ENCODE measurements at regions not wholly inside any gene's neighbourhood (a gene's known extent, or its start where the extent isn't known, plus 50 kb on each side); places are given as distances from the start of the nearest gene placed in this dataset.
"Not testable (repeated sequence)": the region's sequence is repeated elsewhere in the genome, so short reads cannot be mapped to it uniquely, and the experiment has no call there.

DNA sequence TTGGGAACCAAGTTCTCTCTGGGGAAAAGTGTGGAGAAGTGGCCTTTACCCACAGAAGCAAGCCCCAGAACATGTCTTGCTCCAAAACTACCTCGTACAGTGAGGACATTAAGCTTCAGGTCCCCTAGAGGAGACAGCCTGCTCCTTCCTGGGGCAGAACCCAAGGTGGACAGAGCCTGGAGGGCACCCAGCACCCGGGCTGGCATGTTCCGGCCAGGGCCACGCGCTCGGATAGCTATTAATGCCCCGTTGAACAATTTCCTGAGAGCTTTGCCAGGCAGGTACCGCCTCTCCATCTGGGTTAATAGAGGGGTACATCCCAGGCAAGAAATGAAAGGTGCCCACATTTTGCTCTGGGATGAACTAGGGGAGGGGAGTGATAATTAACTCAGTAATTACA lies 169.0 kb upstream of the GRK3 start:
- no peak for DNase-seq (ENCODE audit: low spot score)

DNA sequence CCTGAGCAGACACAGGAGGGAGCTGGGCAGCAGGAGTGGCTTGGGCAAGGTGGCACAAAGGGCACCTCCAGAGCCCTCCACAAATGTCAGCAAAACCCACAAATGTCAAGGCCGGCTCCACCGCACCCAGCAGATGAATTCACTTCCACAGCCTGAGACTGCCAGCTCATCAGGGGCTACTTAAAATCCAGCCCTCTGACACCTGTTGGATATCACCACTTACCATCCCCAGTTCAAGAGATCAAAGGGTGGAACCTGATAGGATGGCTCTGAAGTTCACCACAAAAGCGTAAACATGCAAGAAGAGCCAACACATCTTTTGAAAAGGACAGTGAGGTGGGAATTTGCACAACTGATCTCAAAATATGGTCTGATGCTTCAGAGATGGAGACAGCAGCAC lies 168.6 kb upstream of the GRK3 start:
- no peak for DNase-seq (ENCODE audit: low spot score)

GRCh38 chr22:25396615-25397200 lies 167.8 kb upstream of the GRK3 start:
- no peak for DNase-seq (ENCODE audit: low spot score)

- DNase-seq (ENCODE audit: low spot score), result no peak
Observed at GRCh38 chr22:25397616-25398015, 166.9 kb upstream of the GRK3 start.

GRCh38 chr22:25398591-25399062 lies 165.8 kb upstream of the GRK3 start:
- DNase-seq (ENCODE audit: low spot score), result not testable (repeated sequence)

DNA sequence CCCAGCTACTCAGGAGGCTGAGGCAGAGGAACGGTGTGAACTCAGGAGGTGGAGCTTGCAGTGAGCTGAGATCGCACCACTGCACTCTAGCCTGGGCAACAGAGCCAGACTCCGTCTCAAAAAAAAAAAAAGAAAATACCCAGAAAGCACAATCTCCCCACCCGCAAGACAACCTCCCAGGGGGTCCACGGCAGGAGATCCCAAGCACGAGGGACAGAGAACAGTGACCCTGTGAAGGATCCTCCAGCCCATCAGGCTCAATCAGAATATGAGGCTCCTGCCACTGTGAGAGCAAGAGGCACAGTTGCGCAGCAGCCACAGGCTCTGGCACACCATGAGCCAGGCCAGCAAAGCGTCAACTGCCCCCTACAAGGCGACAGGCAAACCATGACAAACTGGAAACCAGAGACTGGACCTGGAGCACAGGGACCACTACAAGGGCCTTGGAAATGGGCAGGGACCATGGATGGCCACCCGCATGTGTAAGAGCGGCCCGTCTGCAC lies 164.8 kb upstream of the GRK3 start:
- DNase-seq (ENCODE audit: low spot score), result no peak

DNA sequence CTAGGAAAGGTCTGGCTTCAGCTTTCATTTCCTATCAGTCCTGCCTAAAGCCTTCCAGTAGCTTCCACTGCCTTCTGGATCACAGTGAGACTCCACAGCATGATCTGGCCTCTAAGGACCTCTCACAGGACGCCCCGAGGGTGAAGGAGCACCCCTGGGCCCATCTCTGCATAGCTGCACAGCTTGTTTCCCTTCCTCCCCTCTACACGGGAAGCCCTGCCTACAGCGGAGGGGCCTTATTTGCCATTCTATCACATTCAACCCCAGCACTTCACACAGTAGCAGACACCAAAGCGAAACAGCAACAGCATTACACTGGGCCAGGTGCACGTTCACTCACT lies 162.3 kb upstream of the GRK3 start:
- peak; percentile 1 for DNase-seq (ENCODE audit: low spot score)

DNA sequence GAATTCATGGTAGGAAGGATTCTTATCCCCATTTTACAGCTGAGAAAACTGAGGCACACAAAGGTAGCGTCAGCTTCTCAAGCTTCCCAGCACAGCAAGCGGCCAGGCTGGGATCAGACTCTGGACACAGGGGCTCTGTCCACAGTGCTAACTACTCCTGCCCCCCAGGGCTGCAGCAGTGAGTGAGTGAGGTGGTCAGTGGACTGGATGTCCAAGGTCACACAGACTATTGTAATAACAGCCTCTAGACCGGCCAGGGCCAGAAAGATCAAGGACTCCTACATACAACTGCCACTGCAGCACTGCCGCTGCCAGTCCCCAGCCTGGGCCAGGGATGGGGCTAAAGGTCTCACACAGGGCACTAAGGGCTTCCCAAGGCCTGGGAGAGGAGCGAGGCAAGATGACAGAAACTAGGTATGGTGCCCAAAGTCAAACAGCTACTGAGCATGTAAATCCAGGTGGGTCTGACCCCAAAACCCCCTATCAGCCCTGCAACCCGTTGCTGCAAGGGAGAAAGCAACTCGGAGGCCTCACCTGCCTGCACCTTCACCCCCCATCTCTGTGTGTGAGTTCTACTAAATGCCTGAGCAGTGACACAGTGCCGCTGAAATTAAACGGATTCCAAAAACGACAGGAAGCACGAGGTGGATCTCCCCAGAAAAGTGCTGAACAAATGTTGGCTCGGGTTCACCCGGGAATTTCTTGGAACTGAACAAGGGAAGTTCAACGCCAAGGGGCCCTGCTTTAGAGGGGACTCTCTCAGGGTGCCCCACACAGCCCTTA lies 161.8 kb upstream of the GRK3 start:
- DNase-seq (ENCODE audit: low spot score), result peak; percentile 29

GRCh38 chr22:25403284-25403810 lies 161.1 kb upstream of the GRK3 start:
- DNase-seq (ENCODE audit: low spot score), result peak; percentile 2

DNA sequence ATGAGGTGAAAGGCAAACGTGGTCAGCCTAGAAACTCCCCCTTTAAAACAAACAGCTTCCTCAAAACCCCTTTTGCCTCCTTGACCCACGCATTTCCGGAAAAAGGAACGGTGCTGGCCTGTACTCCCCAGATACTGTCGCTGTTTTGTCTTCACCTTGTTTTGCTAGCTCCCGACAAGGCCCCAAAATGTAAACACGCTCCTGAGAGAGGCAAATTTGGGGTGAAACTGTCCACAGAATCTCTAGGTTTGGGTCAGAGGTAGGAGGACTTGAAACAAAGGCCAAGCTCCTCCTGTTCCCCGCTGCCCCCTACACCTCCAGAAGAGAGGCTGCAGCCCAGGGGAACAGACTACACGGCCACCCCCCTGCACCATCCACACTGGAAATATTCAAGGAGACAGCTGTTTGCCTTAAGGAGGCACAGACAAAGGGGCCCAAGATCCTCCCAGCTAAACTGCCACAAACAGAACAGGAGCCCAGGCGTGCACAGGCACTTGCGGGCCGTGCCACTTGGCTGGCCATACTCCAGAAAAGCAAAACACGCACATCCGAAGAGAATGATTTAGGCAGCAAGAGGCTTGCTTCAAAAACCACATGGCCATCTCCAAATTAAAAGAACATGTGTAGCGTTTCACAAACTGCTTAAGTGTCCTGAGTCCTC lies 160.5 kb upstream of the GRK3 start:
- peak; percentile 45 for DNase-seq (ENCODE audit: low spot score)

- peak; percentile 48 for DNase-seq (ENCODE audit: low spot score)
Observed at GRCh38 chr22:25404556-25404927, 159.9 kb upstream of the GRK3 start.

DNA sequence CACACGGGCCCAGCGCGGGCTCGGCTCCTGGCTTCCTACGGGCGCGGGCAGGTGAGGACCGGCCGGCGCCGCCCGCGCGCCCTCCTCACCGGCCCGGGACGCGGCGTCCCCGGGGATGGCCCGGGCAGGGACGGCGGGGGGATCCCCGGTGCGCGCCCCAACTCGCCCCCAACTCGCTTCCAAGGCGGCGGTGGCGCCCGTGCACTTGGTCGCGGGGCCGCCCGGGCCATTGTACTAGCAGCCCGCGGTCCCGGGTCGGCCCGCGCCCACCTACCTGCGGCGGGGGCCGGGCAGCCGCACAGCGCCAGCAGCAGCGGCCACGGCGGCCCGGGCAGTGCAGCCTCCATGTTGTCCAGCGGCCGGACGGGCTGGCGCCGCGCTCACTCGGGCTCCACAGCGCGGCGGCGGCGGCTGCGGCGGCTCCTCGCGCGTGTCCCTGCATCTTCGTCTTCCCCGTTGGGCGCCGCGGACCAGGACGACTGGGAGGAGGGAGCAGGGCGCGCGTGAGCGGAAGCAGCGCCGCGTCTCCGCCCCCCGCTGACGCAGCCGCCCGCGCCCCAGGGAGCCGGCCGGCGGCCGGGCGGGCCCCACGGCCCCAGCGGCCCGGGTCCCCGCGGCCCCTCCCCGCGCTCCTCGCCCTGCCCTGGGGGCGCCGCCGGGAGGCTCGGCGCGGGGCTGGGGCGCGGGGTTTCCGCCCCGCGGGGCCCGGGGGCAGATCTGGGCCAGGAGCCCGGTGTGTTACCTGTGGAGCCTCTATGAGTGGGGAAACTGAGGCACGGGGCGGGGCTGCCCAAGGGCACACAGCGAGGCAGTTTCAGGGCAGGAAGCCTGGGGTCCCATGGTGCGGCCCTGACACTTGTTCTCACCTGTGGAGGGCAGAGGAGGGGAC lies 159.3 kb upstream of the GRK3 start:
- DNase-seq (ENCODE audit: low spot score), result peak; percentile 97

- DNase-seq (ENCODE audit: low spot score), result no peak
Observed at GRCh38 chr22:25405841-25406509, 158.5 kb upstream of the GRK3 start.

- DNase-seq (ENCODE audit: low spot score), result no peak
Observed at GRCh38 chr22:25406510-25407210, 157.8 kb upstream of the GRK3 start.

DNA sequence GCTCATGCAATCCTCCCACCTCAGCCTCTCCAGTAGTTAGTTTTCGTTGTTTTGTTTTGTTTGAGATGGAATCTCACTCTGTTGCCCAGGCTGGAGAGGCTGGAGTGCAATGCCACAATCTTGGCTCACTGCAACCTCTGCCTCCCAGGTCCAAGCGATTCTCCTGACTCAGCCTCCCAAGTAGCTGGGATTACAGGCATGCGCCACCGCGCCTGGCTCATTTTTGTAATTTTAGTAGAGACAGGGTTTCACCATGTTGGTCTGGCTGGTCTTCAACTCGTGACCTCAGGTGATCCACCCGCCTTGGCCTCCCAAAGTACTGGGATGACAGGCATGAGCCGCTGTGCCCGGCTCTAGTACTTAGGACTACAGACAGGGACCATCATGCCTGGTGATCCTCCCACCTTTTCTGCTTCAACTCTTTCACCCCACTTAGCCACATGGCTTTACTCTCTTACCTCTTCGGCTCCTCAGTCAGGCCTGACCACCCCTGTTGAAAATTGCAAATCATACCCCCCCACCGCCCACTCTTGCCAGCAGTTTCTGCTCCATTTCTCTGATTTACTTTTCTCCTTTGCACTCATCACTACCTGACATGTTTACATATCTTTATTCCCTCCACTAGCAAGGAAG lies 157.1 kb upstream of the GRK3 start:
- no peak for DNase-seq (ENCODE audit: low spot score)

- no peak for DNase-seq (ENCODE audit: low spot score)
Observed at GRCh38 chr22:25407859-25408229, 156.6 kb upstream of the GRK3 start.

- no peak for DNase-seq (ENCODE audit: low spot score)
Observed at GRCh38 chr22:25409240-25409639, 155.2 kb upstream of the GRK3 start.

- DNase-seq (ENCODE audit: low spot score), result no peak
Observed at GRCh38 chr22:25410849-25411248, 153.6 kb upstream of the GRK3 start.

- DNase-seq (ENCODE audit: low spot score), result no peak
Observed at GRCh38 chr22:25413620-25414019, 150.9 kb upstream of the GRK3 start.

- DNase-seq (ENCODE audit: low spot score), result not testable (repeated sequence)
Observed at GRCh38 chr22:25415731-25416130, 148.7 kb upstream of the GRK3 start.
